PC-3 (cell line): ENCODE measurements at regions not wholly inside any gene's neighbourhood (a gene's known extent, or its start where the extent isn't known, plus 50 kb on each side); places are given as distances from the start of the nearest gene placed in this dataset.
"Not testable (repeated sequence)": the region's sequence is repeated elsewhere in the genome, so short reads cannot be mapped to it uniquely, and the experiment has no call there.

Source experiments
- ATAC-seq: fragments of 200-7000 bp; cut with Tn5 transposase; 2 replicates; pipeline ENCODE4 v1.9.1; 2020; ENCODE audit warnings: mild to moderate bottlenecking, moderate library complexity
- BruUV-seq: library from RNA; stranded (reverse); fragments of 400-500 nt; replicated peaks from 2 replicates; lab custom pipeline; 2021; lab: Mats Ljungman, UMichigan
- CTCF ChIA-PET: fragments of 300-600 bp; sonication (Branson Sonifier 250); formaldehyde crosslinking; loops from one replicate; lab custom pipeline; 2022; ENCODE audit warnings: antibody characterized with exemption; lab: Charles Lee
- POLR2A ChIA-PET: fragments of 300-600 bp; sonication (Branson Sonifier 250); formaldehyde crosslinking; loops from one replicate; lab custom pipeline; 2022; ENCODE audit warnings: antibody characterized with exemption; ENCODE audit not compliant: unreplicated experiment; lab: Charles Lee
- DNase-seq: peaks from one replicate; pipeline ENCODE4 v3.0.0-alpha.2; 2015
- H2AFZ ChIP-seq: fragments of 300-600 bp; sonication (generic); 2 replicates; pipeline ENCODE4 v1.6.0; 2016; ENCODE audit warnings: antibody characterized with exemption, low read length
- H3F3A ChIP-seq: fragments of 300-600 bp; sonication (generic); one replicate; pipeline ENCODE4 v1.6.0; 2017; ENCODE audit warnings: antibody characterized with exemption, low read length, control low read depth, mild to moderate bottlenecking; ENCODE audit not compliant: unreplicated experiment
- H3K27ac ChIP-seq: fragments of 300-600 bp; sonication (generic); 2 replicates; pipeline ENCODE4 v1.5.1; 2016; ENCODE audit warnings: mild to moderate bottlenecking, low read length
- H3K27me3 ChIP-seq: fragments of 300-600 bp; sonication (generic); 2 replicates; pipeline ENCODE4 v1.6.1; 2016; ENCODE audit warnings: low read length, mixed read lengths
- H3K36me3 ChIP-seq: fragments of 300-600 bp; sonication (generic); 2 replicates; pipeline ENCODE4 v1.6.1; 2016; ENCODE audit warnings: low read depth, mixed run types, low read length, mixed read lengths
- H3K4me1 ChIP-seq: fragments of 300-600 bp; sonication (generic); 2 replicates; pipeline ENCODE4 v1.5.1; 2016; ENCODE audit warnings: low read length; ENCODE audit not compliant: insufficient read depth
- H3K4me2 ChIP-seq: fragments of 300-600 bp; sonication (generic); 2 replicates; pipeline ENCODE4 v1.6.0; 2016; ENCODE audit warnings: low read length
- H3K4me3 ChIP-seq: fragments of 300-600 bp; sonication (generic); 2 replicates; pipeline ENCODE4 v1.5.1; 2016; ENCODE audit warnings: mild to moderate bottlenecking, low read length, mixed read lengths
- H3K79me2 ChIP-seq: fragments of 300-600 bp; sonication (generic); 2 replicates; pipeline ENCODE4 v1.6.1; 2017; ENCODE audit warnings: low read length, mixed read lengths
- H3K9ac ChIP-seq: fragments of 300-600 bp; sonication (generic); 2 replicates; pipeline ENCODE4 v1.6.0; 2016; ENCODE audit warnings: mild to moderate bottlenecking, low read length
- H3K9me2 ChIP-seq: fragments of 300-600 bp; sonication (generic); replicated peaks from 2 replicates; pipeline ENCODE4 v1.6.1; 2016; ENCODE audit warnings: mixed run types, low read length, mixed read lengths
- H3K9me3 ChIP-seq: fragments of 300-600 bp; sonication (generic); 2 replicates; pipeline ENCODE4 v1.6.1; 2016; ENCODE audit warnings: low read length, mixed read lengths
- H4K20me1 ChIP-seq: fragments of 300-600 bp; sonication (generic); 2 replicates; pipeline ENCODE4 v1.6.1; 2016; ENCODE audit warnings: low read length, mixed read lengths
- EZH2 ChIP-seq: fragments of 300-600 bp; sonication (generic); IDR thresholded peaks from one replicate; pipeline ENCODE4 v1.6.1; 2017; ENCODE audit warnings: antibody characterized with exemption, mild to moderate bottlenecking, low read length; ENCODE audit not compliant: unreplicated experiment
- EZH2phosphoT487 ChIP-seq: fragments of 300-600 bp; sonication (generic); IDR thresholded peaks from 2 replicates; pipeline ENCODE4 v1.6.1; 2018; ENCODE audit warnings: mild to moderate bottlenecking, antibody characterized with exemption, low read length, borderline replicate concordance
- intact Hi-C: fragments of 100-400 bp; cut with micrococcal nuclease; formaldehyde crosslinking; loops from 2 replicates; pipeline ENCODE4 v1.9.0; 2023
- TF ChIP-seq, protein P1 (sequence below): fragments of 300-600 bp; sonication (generic); conservative IDR thresholded peaks from 2 replicates; pipeline ENCODE4 v1.5.1; 2017; ENCODE audit warnings: antibody characterized with exemption, low read depth, mild to moderate bottlenecking, low read length

DNA sequence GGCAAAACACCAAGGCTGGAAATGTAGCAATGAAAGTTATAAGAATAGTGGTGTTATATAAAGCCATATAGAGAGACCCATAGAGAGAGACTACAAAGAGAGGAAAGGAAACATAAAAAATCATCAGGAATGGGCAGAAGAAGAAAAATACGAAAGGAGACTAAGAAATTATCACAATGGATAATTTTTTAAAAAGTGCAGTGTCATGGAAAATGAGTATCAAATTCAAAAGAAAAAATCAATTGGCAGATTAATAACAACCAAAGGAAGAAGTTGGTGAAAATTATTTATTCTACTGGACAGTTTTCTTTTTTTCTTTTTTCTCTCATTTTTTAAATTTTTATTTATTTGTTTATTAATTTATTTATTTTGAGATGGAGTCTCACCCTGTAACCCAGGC lies 1488.4 kb upstream of the WWC1 start:
- DNase-seq (no peak), ATAC-seq (no peak)
- Histone ChIP-seq H3K79me2 (no peaks in the 10 kb centered on the region), H3K27ac (no peak overlapping the region), H3K9me3 (no peaks in the 10 kb centered on the region), H3K4me3 (no peak overlapping the region), H3K4me1 (no peaks in the 10 kb centered on the region), H3K4me2 (no peak overlapping the region), H3K36me3 (no peaks in the 10 kb centered on the region), H3K9me2 (no peaks in the 10 kb centered on the region), H3F3A (no peaks in the 10 kb centered on the region), H4K20me1 (no peaks in the 10 kb centered on the region), H3K27me3 (no peaks in the 10 kb centered on the region), H3K9ac (no peak overlapping the region), H2AFZ (no peak overlapping the region)
- BruUV-seq, result no TSS peak
- ChIA-PET POLR2A (no interaction called here), CTCF (no interaction called here)
- intact Hi-C loops, result no loop called here
- no peak for TF ChIP-seq EZH2phosphoT487
- no peak for TF ChIP-seq EZH2
- TF ChIP-seq, protein P1, sequence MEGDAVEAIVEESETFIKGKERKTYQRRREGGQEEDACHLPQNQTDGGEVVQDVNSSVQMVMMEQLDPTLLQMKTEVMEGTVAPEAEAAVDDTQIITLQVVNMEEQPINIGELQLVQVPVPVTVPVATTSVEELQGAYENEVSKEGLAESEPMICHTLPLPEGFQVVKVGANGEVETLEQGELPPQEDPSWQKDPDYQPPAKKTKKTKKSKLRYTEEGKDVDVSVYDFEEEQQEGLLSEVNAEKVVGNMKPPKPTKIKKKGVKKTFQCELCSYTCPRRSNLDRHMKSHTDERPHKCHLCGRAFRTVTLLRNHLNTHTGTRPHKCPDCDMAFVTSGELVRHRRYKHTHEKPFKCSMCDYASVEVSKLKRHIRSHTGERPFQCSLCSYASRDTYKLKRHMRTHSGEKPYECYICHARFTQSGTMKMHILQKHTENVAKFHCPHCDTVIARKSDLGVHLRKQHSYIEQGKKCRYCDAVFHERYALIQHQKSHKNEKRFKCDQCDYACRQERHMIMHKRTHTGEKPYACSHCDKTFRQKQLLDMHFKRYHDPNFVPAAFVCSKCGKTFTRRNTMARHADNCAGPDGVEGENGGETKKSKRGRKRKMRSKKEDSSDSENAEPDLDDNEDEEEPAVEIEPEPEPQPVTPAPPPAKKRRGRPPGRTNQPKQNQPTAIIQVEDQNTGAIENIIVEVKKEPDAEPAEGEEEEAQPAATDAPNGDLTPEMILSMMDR, result no peak

DNA sequence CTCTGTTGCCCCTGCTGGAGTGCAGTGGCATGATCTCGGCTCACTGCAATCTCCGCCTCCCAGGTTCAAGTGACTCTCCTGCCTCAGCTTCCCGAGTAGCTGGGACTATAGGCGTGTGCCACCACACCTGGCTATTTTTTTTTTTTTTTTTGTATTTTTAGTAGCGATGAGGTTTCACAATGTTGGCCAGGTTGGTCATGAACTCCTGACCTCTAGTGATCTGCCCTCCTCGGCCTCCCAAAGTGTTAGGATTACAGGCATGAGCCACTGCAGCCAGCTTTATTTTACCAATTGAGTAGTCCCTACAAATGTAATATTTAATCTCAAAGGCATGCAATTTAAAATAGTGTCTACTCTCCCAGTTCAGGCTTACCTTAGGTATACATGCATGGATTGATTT lies 1487.2 kb upstream of the WWC1 start:
- ATAC-seq, intact Hi-C loops, BruUV-seq, H3K79me2 ChIP-seq, H3K27me3 ChIP-seq, H3K4me1 ChIP-seq, H2AFZ ChIP-seq, H4K20me1 ChIP-seq, H3K9me2 ChIP-seq, POLR2A ChIA-PET, H3K9ac ChIP-seq, H3K27ac ChIP-seq, H3K4me2 ChIP-seq, H3K9me3 ChIP-seq, H3F3A ChIP-seq, CTCF ChIA-PET, H3K4me3 ChIP-seq, H3K36me3 ChIP-seq, DNase-seq: not testable (repeated sequence)

DNA sequence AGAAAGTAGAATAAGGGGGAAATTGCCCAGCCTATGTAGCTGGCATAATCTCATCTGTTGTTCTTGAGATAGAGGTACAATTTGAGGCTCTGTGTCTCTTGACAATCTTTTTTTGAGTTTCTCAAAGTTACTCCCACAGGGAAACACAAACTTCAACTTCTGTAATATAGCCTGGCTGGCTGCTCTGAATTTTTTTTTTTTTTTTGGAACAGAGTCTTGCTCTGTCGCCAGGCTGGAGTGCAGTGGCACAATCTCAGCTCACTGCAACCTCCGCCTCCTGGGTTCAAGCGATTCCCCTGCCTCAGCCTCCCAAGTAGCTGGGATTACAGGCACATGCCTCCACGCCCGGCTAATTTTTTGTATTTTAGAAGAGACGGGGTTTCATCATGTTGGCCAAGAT lies 1486.8 kb upstream of the WWC1 start:
- H3K4me3 ChIP-seq, CTCF ChIA-PET, H3K9me3 ChIP-seq, H3K27ac ChIP-seq, H3K36me3 ChIP-seq, H3K27me3 ChIP-seq, ATAC-seq, intact Hi-C loops, BruUV-seq, H4K20me1 ChIP-seq, DNase-seq, H2AFZ ChIP-seq, H3K4me1 ChIP-seq, H3F3A ChIP-seq, H3K79me2 ChIP-seq, H3K4me2 ChIP-seq, POLR2A ChIA-PET, H3K9ac ChIP-seq, H3K9me2 ChIP-seq: not testable (repeated sequence)

DNA sequence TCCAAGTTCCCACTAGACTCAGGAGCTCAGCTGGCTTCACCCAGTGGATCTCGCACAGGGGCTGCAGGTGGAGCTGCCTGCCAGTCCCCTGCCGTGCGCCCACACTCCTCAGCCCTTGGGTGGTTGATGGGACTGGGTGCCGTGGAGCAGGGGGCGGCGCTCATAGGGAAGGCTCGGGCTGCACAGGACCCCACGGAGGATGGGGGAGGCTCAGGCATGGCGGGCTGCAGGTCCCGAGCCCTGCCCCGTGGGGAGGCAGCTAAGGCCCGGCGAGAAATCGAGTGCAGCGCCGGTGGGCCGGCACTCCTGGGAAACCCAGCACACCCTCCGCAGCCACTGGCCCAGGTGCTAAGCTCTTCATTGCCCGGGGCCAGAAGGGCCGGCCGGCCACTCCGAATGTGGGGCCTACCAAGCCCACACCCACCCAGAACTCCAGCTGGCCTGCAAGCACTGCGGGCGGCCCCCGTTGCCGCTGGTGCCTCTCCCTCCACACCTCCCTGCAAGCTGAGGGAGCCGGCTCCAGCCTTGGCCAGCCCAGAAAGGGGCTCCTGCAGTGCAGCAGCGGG lies 1481.3 kb upstream of the WWC1 start:
- BruUV-seq, H3K9ac ChIP-seq, H3K27me3 ChIP-seq, H4K20me1 ChIP-seq, H3K36me3 ChIP-seq, H3K79me2 ChIP-seq, H3K27ac ChIP-seq, POLR2A ChIA-PET, H3K4me3 ChIP-seq, H3K9me3 ChIP-seq, DNase-seq, ATAC-seq, H3F3A ChIP-seq, CTCF ChIA-PET, H3K4me2 ChIP-seq, intact Hi-C loops, H3K9me2 ChIP-seq, H2AFZ ChIP-seq, H3K4me1 ChIP-seq: not testable (repeated sequence)
